Kidney epithelial cell (primary cell): ENCODE measurements at regions not wholly inside any gene's neighbourhood (a gene's known extent, or its start where the extent isn't known, plus 50 kb on each side); places are given as distances from the start of the nearest gene placed in this dataset.
"Not testable (repeated sequence)": the region's sequence is repeated elsewhere in the genome, so short reads cannot be mapped to it uniquely, and the experiment has no call there.

Experiments
- DNase-seq: peaks from one replicate; pipeline ENCODE4 v3.0.0-alpha.2; 2010; ENCODE audit warnings: low read depth
- H3K27me3 ChIP-seq: 2 replicates; pipeline ENCODE4 v1.6.0; 2011; ENCODE audit warnings: low read length; ENCODE audit not compliant: control insufficient read depth, insufficient read depth
- H3K36me3 ChIP-seq: 2 replicates; pipeline ENCODE4 v1.5.1; 2011; ENCODE audit warnings: low read length; ENCODE audit not compliant: control insufficient read depth, insufficient read depth
- H3K4me3 ChIP-seq: 2 replicates; pipeline ENCODE4 v1.5.1; 2011; ENCODE audit warnings: low read depth, mild to moderate bottlenecking, control low read depth, low read length

DNA sequence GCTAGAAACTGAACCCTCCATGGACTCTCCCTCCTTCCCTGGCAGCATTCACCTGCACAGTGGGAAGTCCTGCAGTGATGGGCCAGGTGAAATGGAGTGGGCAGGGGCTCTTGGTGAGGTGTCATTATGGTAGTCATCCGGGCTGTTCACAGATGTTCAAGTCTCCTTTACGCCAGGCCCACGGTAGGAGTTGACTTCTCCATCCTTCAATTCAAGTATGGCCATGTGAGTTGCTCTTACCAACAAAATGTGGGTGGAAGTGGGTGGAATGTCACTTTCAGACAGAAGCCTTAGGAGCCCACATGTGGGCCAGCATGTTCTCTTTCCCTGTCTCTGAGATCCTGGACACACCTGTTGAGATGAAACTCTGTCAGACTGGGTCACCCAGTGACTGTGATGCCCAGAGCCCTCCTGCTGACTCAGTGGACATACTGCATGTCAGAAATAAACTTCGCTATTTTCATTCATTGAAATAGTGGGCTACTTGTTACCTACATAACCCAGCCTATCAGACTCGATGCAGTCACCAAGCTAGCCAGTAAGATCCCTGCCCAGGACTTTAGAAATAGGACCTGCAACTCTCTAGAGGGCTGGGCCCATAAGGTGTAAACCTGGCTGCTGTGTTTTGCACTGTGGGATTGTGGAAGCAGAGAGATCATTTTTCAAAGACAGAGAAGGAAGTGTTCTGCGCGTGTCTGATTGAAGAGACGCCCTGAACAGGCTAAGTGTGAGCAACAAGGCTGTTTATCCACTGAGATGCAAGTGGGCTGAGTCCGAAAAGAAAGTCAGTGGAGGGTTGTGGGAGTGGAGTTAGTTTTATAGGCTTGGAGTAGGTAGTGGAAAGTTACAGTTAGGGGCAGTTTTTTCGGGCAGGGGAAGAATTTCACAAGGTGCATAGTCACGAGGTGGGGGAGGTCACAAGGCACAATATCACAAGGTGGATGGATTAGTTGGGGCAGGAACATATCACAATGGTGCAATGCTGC, 174.4 kb downstream of the TRIM43 start:
- not testable (repeated sequence) for H3K27me3 ChIP-seq, H3K4me3 ChIP-seq, DNase-seq, H3K36me3 ChIP-seq

DNA sequence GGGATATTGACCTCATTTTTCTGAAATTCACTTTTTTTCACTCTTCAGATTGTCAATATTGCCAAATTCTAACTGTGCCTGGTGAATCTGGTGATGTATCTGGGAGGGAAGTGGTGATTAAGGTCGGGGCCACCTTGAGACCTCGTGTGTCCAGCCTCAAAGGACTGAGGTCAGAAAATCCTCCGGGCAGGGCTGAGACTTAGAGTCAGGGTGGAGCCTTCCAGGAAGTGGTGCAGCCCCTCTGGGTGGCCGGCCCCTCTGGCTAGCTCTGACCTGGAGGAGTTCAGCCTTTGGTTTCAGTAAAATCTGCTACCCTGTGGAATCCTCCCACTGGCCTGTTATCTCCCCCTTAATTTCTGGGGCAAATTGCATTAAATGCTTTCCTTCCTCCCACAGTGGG, 175.7 kb downstream of the TRIM43 start:
- H3K4me3 ChIP-seq, H3K27me3 ChIP-seq, H3K36me3 ChIP-seq, DNase-seq: not testable (repeated sequence)

DNA sequence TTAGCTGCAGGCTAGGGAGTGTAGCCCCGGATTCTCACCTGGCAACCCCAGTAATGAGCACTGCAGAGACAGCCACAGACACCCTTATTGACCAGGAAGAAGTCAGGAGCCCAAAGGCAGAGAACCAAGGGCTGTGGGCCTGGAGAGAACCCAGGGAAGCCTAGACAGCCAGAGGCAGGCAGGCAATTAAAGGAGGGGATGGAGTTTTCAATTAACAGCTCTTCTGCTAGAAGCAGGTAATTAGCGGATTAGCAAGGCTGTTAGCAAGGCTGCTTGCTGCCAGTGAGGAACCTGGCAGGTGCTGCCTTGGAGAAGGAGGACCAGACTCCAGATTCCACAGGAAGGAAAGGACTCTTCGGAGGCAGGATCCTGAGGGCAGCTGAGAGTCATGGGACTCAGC, 176.1 kb downstream of the TRIM43 start:
- H3K27me3 ChIP-seq, H3K4me3 ChIP-seq, DNase-seq, H3K36me3 ChIP-seq: not testable (repeated sequence)

DNA sequence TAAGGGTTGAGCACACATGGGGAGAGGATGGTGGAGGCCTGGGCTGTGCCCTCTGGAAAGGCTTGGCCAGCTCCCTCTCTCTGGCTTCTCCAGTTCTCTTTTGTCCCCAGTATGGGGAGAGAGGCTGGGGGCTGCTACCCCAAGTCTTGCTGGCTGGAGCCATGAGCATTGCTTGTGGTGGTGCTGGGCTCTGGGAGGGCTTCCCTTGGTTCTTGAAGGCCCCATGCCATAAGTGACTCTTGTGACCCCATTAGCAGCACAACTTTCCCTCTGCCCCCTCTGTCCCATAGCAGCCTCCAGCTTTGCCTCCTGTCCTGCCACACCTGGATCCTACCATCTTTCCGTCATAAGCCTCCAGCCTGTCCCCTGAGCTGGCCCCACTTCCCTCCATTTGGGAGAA, 177.5 kb downstream of the TRIM43 start:
- H3K4me3 ChIP-seq, DNase-seq, H3K36me3 ChIP-seq, H3K27me3 ChIP-seq: not testable (repeated sequence)

DNA sequence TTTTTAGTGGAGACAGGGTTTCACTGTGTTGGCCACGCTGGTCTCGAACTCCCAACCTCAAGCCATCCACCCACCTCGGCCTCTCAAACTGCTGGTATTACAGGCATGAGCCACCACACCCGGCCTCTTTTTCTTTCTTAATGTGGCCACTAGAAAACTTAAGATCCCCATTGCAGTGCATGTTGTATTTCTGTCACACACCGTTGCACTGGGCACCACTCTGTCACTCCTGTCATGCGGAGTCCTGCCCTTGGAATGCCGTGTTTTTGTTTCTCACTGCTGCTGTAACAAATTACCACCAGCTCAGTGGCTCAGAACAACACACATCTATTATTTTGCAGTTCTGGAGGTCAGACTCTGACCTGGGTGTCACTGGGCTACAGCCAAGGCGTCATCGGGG, 178.9 kb downstream of the TRIM43 start:
- not testable (repeated sequence) for H3K4me3 ChIP-seq, H3K36me3 ChIP-seq, DNase-seq, H3K27me3 ChIP-seq

DNA sequence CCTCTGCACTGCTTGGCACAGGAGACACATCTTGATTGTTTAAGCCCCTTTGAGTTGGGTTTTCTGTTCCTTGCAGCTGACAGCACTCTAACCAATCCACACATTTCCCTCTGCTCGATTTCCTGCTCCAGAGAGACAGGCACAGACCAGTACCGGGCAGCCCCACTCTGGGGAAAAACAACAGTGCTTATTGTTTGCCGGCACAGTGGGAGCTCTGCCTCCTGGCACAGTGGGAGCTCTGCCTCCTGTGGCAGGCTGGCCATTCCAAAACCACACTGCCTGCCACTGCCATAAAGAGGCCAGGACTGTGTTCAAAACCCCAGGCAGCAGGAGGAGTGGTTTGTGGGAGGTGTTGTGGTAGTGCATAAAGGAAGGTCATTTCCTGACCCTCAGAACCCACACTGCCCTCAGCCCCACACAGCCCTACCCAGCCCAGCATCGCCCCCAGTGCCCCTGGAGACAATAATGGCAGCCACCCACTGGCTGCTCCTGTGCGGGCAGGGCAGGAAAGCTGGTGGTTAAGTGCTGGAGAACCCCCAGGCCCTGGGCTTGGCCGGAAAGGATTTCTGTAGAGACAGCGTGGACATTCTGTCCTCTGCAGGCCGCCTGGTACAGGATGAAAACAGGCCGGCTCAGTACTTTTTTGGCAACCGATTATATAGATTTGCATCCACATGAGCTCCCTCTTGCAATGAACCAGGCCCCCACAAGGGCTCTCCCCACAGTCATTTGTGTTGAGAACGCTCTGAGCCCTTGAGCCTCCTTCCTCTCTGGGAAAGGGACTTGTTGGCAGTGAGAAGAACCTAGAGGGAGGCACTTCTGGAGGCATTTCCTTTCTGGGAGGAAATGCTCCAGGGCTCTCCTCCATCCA, 182.8 kb downstream of the TRIM43 start:
- not testable (repeated sequence) for H3K27me3 ChIP-seq, H3K4me3 ChIP-seq, H3K36me3 ChIP-seq, DNase-seq

DNA sequence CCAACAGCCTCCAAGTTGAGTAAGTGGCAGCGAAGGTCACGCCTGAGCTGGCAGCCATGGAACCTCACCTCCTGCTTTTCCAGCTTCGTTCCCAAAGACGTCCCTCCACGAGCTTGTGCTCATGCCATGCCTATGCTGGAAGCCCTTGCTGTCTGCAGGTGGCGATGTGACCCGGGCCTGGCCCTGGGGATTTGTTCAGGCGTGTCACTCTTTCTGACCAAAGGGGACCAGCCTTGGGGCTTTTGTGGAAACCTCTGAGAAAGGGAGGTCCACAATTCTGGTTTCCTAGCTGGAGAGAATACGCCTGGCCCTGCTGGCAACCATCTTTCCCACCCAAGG, 183.4 kb downstream of the TRIM43 start:
- not testable (repeated sequence) for H3K27me3 ChIP-seq, DNase-seq, H3K4me3 ChIP-seq, H3K36me3 ChIP-seq
